ENCODE measurements at regions not wholly inside any gene's neighbourhood (a gene's known extent, or its start where the extent isn't known, plus 50 kb on each side); places are given as distances from the start of the nearest gene placed in this dataset.
A peak's percentile ranks its signal among the peaks of the same experiment; 100 is the strongest.
"Not testable (repeated sequence)": the region's sequence is repeated elsewhere in the genome, so short reads cannot be mapped to it uniquely, and the experiment has no call there.

DNA sequence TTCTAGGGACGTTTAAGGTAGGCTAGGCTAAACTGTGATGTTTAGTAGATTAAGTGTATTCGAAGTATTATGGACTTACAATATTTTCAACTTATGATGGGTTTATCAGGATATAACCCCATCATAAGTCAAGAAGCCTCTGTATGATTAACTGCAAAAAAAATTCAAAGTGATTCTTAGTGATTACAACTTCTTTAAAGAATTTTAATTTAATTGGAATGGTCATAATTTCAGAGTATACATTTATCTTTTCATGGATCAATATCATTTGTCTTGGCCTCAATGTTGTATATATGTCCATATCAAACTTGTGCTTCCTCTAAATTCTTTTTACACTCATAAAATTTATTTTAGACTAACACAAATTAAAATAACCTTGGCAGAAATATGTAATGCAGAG lies 183.3 kb upstream of the LRP1B start:
- no peak overlapping the region for H3K4me3 ChIP-seq (ENCODE audit: low read depth, low read length)
- no peak for DNase-seq (ENCODE audit: low read depth)

DNA sequence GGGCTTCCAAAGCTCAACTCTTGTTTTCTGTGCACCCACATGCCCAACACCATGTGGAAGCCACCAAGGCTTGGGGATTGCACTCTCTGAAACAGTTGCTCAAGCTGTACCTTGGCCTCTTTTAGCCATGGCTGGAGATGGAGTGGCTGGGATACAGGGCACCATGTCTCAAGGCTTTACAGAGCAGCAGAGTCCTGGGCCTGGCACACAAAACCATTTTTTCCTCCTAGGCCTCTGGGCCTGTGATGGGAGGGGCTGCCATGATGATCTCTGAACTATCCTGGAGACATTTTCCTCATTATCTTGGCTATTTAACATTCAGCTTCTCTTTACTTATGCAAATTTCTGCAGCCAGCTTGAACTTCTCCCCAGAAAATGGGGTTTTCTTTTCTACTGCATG lies 179.7 kb upstream of the LRP1B start:
- DNase-seq (ENCODE audit: low read depth), result no peak
- H3K4me3 ChIP-seq (ENCODE audit: low read depth, low read length), result no peak overlapping the region

DNA sequence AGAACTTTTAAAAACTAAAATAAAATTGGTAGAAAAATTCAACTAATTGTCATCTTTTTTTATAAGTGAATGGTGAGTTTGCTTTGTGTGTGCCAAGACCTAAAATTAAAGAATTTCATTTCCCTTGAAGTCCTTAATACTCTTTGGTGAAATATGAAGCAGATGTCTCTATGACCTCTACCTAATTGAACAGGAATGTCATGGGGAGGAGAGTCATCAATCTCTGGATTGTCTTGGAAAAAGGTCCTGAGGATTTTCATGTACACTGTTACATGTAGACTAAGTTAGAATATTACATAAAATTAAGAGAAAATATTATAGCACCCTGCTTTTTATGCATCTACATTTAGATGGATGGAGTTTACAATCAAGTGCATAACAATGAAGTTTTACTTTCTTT lies 177.9 kb upstream of the LRP1B start:
- no peak for DNase-seq (ENCODE audit: low read depth)
- H3K4me3 ChIP-seq (ENCODE audit: low read depth, low read length), result no peak overlapping the region

DNA sequence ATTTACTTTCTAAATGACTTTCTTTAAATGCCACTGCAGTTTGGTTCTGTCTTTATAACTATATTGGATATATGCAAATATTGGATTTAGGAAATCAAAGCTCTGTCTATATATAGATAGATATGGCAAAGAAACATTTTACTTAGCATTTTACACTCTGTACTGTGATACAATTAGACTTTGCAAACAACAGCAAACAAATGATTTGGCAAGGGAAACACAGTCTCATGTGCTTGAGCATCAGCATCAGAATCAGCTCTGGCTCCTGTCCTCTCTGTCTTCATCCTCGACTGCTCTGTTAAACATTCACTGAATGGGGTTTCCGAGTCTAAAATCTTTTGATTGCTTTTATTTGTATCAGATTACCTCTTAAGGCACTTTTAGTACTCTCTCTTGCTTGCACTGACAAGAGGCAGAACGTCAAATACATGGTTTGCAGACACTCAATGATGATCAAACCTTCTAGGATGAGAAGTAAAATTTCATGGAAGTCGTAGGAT lies 176.8 kb upstream of the LRP1B start:
- H3K4me3 ChIP-seq (ENCODE audit: low read depth, low read length), result no peak overlapping the region
- DNase-seq (ENCODE audit: low read depth), result no peak

DNA sequence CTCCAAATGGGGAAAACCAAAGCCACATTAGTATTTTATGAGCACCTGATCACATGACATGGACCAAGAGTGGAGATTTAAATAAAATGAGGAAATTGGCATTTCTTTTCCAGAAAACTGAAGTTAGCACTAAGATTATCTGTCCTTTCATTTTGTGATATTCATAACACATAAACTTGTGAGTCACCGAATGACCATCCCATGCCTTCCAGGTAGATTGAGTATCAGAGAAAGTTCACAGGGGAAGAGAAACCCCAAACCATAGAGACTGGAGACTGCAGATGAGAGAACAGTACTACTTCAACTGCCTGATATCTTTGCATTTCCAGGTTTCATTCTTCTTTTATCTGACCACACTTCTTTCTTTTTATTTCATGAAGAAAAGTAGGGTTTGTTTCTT lies 176.3 kb upstream of the LRP1B start:
- no peak for DNase-seq (ENCODE audit: low read depth)
- no peak overlapping the region for H3K4me3 ChIP-seq (ENCODE audit: low read depth, low read length)

DNA sequence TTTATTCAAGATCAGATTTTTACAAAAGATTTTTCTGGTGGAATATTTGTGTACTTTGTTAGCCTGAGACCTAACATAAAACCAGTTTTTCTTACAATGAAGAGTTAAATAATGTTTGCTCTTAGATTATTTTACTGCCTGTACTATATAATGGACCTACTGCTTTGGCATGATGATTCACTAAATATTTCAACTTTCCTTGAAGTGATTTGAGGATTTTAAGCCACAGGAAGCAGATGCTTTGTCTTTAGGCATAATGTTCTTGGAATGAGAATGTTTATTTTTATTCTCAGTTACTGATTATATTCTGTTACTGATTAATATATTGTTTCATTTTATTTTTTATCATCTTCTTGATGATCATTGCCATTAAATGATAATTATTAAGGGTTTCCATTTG lies 175.3 kb upstream of the LRP1B start:
- H3K4me3 ChIP-seq (ENCODE audit: low read depth, low read length), result no peak overlapping the region
- DNase-seq (ENCODE audit: low read depth), result no peak

DNA sequence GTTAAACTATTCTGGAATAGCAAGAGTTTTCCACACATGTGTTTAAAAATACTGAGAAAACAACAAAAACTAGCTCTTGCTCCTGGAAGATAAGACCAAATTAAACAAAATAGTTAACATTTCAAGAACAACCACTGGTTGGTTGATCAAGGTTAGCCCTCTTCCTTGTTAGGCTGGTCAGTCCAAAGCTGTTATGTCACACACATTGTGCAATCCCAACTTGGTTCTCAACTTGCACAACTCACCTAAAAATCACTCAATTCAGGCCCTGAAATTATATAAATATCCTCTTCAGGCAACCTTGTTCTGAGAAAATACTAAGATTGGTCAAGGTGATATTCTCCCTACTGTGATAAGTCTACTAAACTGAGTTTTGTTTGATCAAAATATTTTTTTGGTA lies 169.7 kb upstream of the LRP1B start:
- no peak overlapping the region for H3K4me3 ChIP-seq (ENCODE audit: low read depth, low read length)
- no peak for DNase-seq (ENCODE audit: low read depth)

DNA sequence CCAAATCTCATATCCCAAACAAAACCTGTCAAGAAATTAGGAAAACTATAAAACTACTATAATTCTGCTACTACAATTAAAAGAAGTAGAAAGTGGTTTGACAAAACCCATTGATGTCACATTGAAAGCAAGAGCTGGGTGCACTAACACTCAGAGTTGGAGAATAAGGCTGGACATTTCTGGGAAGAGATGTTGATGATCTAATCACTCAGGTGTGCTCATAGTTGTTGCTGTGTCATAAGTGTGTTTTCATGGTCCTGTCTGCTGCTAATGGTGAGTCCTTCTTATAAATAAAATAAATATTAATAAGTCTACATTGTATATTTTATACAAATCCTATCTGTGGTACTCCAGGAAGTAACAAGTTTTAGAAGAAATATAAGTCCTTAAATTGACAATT lies 168.2 kb upstream of the LRP1B start:
- no peak for DNase-seq (ENCODE audit: low read depth)
- no peak overlapping the region for H3K4me3 ChIP-seq (ENCODE audit: low read depth, low read length)

DNA sequence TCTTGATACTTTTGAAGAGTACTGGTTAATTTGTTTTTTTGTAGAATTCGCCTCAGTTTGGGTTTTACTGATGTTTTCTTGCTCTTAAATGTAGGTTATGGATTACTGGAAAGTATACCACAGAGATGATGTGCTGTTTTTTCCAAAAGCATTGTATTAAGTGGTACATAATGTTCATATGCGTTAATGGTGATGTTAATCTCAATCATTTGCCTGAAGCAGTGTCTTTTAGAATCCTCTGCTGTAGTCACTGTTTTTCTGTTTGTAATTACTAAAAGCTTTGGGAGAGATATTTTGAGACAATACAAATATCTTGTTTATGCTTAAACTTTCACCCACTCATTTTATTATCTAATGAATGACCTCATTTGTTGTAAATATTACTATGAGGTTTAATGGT lies 163.4 kb upstream of the LRP1B start:
- DNase-seq (ENCODE audit: low read depth), result no peak
- no peak overlapping the region for H3K4me3 ChIP-seq (ENCODE audit: low read depth, low read length)

DNA sequence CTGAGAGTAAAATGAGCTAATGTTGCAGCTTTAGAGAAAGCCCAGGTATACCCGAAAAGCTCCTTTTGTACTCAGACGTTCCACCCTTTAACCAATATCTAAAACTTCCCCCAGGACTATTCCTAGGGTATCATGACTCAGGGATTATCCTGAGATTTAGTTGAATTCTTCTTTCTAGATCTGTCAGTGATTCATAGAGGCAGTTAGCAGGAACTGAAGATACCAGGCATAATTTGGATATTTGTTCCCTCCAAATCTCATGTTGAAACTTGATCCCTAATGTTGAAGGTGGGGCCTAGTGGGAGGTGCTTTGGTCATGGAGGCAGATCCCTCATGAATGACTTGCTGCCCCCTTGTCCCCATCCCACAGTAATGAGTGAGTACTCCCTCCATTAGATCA lies 161.2 kb upstream of the LRP1B start:
- DNase-seq (ENCODE audit: low read depth), result no peak
- H3K4me3 ChIP-seq (ENCODE audit: low read depth, low read length), result no peak overlapping the region

DNA sequence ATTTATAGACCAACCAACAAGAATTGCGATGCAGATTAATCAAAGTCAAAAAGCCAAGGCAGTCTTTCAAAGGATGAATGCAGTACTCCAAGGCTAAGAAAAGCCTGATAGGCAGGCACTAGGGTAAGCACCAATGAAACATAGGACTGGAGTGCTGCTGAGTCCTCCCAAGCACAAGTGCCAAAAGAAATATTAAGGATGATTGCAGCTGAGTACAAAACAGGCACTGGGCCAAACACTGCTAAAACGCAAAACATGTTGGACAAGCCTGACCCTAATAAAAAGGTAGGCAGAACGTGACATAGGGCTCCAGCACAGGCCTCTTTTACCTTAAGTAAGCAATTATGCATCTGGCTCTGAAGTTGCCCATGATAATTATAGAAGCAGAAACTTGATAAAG lies 160.1 kb upstream of the LRP1B start:
- DNase-seq (ENCODE audit: low read depth), result peak; percentile 9
- no peak overlapping the region for H3K4me3 ChIP-seq (ENCODE audit: low read depth, low read length)

DNA sequence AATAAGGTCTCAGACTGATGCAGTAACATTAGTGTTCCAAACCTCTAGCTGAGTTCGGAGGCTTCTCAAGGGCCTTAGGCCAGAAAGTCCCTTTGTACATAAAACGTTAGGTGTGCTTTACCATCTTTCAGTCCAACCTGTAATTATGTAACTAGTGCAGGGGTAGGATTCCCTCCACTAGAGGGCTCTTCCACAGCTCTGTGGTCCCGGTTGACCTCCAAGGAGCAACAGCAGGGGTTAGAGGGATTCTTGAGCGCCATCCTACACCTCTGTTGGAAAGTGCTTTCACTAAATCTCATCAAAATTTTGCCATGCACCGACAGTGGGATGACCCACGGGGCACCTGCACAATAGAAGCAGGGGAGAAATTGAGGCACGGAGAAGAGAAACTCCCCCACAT lies 155.8 kb upstream of the LRP1B start:
- no peak overlapping the region for H3K4me3 ChIP-seq (ENCODE audit: low read depth, low read length)
- no peak for DNase-seq (ENCODE audit: low read depth)

DNA sequence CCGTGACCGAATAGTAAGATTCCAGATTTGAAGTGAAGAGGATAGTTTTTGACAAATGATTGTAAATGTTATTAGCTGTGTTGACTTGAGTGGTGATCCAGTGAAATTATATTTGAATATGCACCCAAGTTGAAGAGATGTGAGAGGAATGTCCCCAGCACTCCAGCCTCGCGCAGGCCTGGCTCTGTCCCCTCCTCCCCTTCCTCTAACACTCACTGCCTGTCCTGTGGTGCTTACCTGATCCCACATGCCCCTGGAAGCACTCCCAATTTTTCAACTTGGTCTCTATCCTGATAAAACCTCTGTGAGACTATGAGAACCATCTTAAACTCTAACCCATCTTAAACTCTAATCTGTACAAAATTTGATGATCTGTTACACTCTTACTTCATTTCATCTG lies 154.7 kb upstream of the LRP1B start:
- no peak for DNase-seq (ENCODE audit: low read depth)
- H3K4me3 ChIP-seq (ENCODE audit: low read depth, low read length), result no peak overlapping the region

DNA sequence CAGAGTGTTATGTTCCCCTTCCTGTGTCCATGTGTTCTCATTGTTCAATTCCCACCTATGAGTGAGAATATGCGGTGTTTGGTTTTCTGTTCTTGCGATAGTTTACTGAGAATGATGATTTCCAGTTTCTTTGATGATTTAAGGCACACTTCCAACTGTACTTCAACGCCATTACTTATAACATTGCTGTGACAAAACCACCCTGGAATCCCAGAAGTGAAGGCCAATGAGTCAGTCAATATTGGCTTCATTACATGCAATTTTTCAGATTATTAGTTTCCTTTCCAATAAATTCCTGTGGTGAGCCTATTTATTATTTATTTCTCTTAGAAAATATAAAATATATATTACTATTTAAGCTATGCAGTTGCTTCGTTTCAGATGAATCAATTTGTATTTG lies 153.5 kb upstream of the LRP1B start:
- not testable (repeated sequence) for DNase-seq (ENCODE audit: low read depth); H3K4me3 ChIP-seq (ENCODE audit: low read depth, low read length)

DNA sequence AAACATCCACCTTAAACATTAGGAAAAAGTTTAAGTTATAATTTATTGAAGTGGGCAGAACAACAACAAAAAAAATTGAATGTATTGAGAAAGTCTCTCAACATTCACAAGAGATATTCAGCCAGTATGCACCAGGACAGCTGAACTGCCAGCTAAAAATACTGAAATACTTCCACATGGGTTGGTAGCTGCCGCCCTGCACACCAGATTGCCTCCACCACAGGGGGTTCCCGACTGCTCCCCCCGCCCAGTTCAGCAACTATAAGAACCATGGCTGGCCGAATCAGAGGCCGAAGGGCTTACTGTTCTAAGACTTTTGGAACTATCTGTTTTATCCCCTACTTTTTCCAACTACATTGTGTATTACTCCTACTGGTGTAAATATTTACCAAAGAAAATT lies 150.0 kb upstream of the LRP1B start:
- no peak for DNase-seq (ENCODE audit: low read depth)

DNA sequence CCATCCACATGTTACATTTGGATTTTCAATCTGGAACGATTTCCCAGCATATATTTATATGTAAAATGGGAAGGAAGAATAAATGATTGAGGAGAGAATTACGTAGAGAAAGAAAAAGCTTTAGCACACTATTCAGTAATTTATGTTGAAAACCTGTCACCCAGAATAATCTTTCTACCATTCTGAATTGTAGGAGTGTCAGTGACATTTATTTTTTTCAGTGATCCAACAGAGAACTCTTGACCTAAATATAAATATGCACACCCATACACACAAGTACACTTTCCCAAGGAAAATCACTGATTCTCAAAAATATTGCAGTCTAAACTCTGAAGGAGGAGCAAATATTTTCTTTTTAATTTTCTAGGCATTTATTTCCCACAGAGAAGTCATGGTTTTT lies 140.2 kb upstream of the LRP1B start:
- no peak for DNase-seq (ENCODE audit: low read depth)
- no peak overlapping the region for H3K4me3 ChIP-seq (ENCODE audit: low read depth, low read length)

More for the DNA sequence above, 150.0 kb upstream of the LRP1B start:
- no peak overlapping the region for H3K4me3 ChIP-seq (ENCODE audit: low read depth, low read length)

DNA sequence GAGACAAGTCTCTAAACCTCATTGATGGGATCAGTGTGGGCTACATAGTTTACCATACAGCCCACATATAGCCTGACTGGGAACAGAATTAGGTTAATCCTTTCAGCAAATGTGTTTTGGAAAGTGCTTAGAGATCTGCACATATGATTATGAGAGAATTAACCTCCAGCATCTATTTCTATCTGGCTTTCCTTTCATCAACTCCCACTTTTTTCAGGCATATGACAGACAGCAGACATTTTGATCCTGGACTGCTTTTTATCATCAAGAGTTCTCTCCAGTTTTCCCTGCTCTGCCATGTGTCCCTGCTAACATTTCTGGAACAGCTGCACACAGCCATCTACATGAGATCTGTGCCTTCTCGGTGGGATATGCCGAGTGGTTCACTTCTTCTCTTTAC lies 139.5 kb upstream of the LRP1B start:
- no peak overlapping the region for H3K4me3 ChIP-seq (ENCODE audit: low read depth, low read length)
- no peak for DNase-seq (ENCODE audit: low read depth)

DNA sequence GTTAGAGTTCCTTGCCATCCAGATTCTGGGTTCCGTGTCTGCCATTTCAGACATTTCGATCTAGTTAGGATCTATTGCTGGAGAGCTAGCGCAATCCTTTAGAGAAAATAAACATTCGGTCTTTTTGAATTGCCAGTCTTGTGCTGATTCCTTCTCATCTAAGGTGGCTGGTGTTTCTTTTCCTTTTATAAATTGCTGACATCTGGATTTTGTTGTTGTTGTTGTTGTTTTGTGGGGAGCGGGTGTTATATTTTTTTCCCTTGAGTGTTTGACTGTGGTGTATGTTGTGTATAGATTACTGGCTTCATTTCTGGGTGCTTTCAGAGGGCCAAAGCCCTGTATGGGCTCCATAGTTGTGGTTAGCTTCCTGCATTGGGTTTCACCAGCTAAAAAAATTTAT lies 128.5 kb upstream of the LRP1B start:
- no peak for DNase-seq (ENCODE audit: low read depth)
- no peak overlapping the region for H3K4me3 ChIP-seq (ENCODE audit: low read depth, low read length)

DNA sequence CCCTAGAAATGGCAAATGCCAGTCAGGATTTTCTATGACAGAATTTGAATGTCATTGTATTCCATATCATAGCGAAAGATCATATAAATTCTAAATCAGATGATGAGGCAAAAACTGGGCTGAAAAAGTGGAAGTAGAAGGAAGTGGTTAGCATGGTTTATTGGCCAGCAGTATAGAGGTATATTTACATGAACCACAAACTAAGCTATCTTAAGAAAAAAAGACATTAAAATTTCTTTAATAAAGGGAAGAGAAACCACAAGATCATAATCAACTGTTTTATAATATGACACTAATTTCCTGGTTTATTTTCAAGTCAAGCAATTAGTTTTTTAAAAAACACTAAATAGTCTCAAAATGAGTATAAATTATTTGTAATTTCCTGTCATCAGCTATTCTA lies 123.2 kb upstream of the LRP1B start:
- DNase-seq (ENCODE audit: low read depth), result no peak
- H3K4me3 ChIP-seq (ENCODE audit: low read depth, low read length), result no peak overlapping the region

DNA sequence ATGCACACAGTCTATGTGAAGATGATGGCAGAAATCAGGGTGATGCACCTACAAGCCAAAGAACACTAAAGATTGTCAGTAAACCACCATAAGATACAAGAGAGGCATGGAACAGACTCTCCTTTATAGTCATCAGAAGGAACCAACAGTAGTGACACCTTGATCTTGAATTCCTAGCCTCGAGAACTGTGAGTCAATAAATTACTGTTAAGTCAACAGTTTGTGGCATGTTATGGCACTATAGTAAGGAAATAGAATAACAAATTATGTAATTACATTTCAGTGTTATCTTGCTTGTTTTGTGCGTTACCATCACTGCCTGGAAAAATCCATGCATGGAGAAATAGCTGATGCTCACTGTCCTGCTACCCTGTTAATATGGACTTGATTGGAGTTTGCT lies 110.2 kb upstream of the LRP1B start:
- no peak overlapping the region for H3K4me3 ChIP-seq (ENCODE audit: low read depth, low read length)
- no peak for DNase-seq (ENCODE audit: low read depth)

DNA sequence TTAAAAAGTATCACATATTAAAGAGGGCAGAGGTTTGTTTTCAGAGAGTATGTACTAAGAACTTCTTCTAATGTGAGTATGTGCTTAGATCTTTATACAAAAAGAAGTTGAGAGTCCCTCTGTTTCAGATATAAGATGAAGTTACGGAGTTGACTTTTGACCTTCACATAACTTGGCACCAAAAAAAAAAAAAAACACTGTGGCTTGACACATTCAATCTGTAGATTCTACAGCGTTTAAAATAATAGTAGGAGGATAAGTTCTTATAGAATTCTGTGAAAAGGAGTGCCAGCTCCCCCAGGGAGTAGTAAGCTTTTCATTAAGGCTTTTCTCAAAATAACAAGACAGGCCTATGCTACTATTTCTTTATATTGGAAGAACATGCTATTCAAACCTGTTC lies 105.4 kb upstream of the LRP1B start:
- DNase-seq (ENCODE audit: low read depth), result no peak
- no peak overlapping the region for H3K4me3 ChIP-seq (ENCODE audit: low read depth, low read length)

DNA sequence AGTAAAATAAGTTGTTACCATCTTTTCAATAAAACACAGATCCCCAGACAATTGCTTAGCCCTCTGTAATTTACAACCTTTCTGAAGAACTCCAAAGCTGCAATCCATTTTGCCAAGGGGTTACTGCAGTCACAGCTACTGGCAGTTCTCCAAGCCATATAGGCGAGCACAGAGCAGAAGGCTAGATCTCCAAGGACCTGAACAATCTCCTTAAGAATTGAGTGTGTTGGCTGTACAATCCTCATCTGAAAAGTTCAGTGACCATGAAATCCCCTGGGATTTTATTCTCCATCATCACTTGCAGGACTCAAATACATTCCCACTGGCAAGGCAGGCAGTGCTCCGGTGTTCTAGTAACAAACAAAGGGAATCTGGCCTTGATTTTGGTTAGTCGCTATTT lies 103.9 kb upstream of the LRP1B start:
- no peak overlapping the region for H3K4me3 ChIP-seq (ENCODE audit: low read depth, low read length)
- peak; percentile 76 for DNase-seq (ENCODE audit: low read depth)
